GM12878 (cell line): ENCODE measurements at regions not wholly inside any gene's neighbourhood (a gene's known extent, or its start where the extent isn't known, plus 50 kb on each side); places are given as distances from the start of the nearest gene placed in this dataset.

ENCODE experiments used
- ATAC-seq: fragments of 200-7000 bp; cut with Tn5 transposase; 3 replicates; pipeline ENCODE4 v1.9.1; 2020; ENCODE audit warnings: mild to moderate bottlenecking, moderate library complexity
- BruUV-seq: library from RNA; stranded (reverse); fragments of 400-500 nt; replicated peaks from 2 replicates; lab custom pipeline; 2021; lab: Mats Ljungman, UMichigan
- CTCF ChIA-PET: fragments of 300-600 bp; sonication (Branson Sonifier 250); formaldehyde crosslinking; extraction: SDS; loops from one replicate; lab custom pipeline; 2021; ENCODE audit warnings: inconsistent platforms; lab: Yijun Ruan, JAX
- POLR2A ChIA-PET: fragments of 350-600 bp; formaldehyde crosslinking; extraction: SDS; loops from one replicate; lab custom pipeline; 2021; ENCODE audit warnings: inconsistent platforms; lab: Charles Lee
- RAD21 ChIA-PET: fragments of 300-600 bp; sonication (Branson Sonifier 250); formaldehyde crosslinking; loops from one replicate; lab custom pipeline; 2023; ENCODE audit warnings: antibody characterized with exemption; ENCODE audit not compliant: unreplicated experiment; lab: Charles Lee
- SMC1A ChIA-PET: fragments of 300-600 bp; sonication (Branson Sonifier 250); formaldehyde crosslinking; loops from one replicate; lab custom pipeline; 2023; ENCODE audit not compliant: unreplicated experiment, uncharacterized antibody; lab: Charles Lee
- DNase-seq: peaks from one replicate; pipeline ENCODE4 v3.0.0-alpha.2; 2011; ENCODE audit warnings: low read depth, low spot score
- FAIRE-seq: peaks from 3 replicates; lab custom pipeline; 2011; peaks lifted over from hg19 to GRCh38; lab: Jason Lieb, UNC
- H2AFZ ChIP-seq: 2 replicates; pipeline ENCODE4 v1.6.0; 2011; ENCODE audit warnings: low read depth, low read length, control low read depth; ENCODE audit not compliant: control insufficient read depth
- H3K27ac ChIP-seq: 2 replicates; pipeline ENCODE4 v1.5.1; 2011; ENCODE audit warnings: control low read depth; ENCODE audit not compliant: control insufficient read depth, insufficient read depth
- H3K27me3 ChIP-seq, 2 experiments: replicated peaks in 1 of 2; 2 replicates each; pipeline versions ENCODE4 v1.6.0 to v1.6.1; 2011; ENCODE audit warnings: low read length in 1 of 2; ENCODE audit not compliant: control insufficient read depth in 2 of 2, insufficient read depth in 2 of 2
- H3K36me3 ChIP-seq, 2 experiments: 2 replicates each; pipeline ENCODE4 v1.5.1; 2011; ENCODE audit warnings: low read length in 1 of 2; ENCODE audit not compliant: control insufficient read depth in 2 of 2, insufficient read depth in 2 of 2
- H3K4me1 ChIP-seq: 2 replicates; pipeline ENCODE4 v1.6.1; 2011; ENCODE audit warnings: mild to moderate bottlenecking, low read length, moderate library complexity, mixed read lengths; ENCODE audit not compliant: control insufficient read depth, insufficient read depth
- H3K4me2 ChIP-seq: 2 replicates; pipeline ENCODE4 v1.6.0; 2011; ENCODE audit warnings: control low read depth; ENCODE audit not compliant: control insufficient read depth, insufficient read depth
- H3K4me3 ChIP-seq: fragments of 200-600 bp; sonication (generic); 2 replicates; pipeline ENCODE4 v1.5.1; 2016
- H3K79me2 ChIP-seq: 2 replicates; pipeline ENCODE4 v1.6.0; 2011; ENCODE audit warnings: low read length; ENCODE audit not compliant: control insufficient read depth, insufficient read depth
- H3K9ac ChIP-seq: 2 replicates; pipeline ENCODE4 v1.8.0; 2011; ENCODE audit warnings: low read length, control low read depth, mixed read lengths; ENCODE audit not compliant: control insufficient read depth, insufficient read depth
- H3K9me3 ChIP-seq: replicated peaks from 3 replicates; pipeline ENCODE4 v1.5.1; 2011; ENCODE audit warnings: mild to moderate bottlenecking, low read length; ENCODE audit not compliant: control insufficient read depth, insufficient read depth
- H4K20me1 ChIP-seq: 2 replicates; pipeline ENCODE4 v1.6.0; 2011; ENCODE audit not compliant: control insufficient read depth, insufficient read depth
- ETV6 ChIP-seq, 2 experiments: fragments of 450-650 bp in 1 of 2; IDR thresholded peaks in 1 of 2; conservative IDR thresholded peaks in 1 of 2; 2 replicates each; pipeline ENCODE4 v1.6.1; 2014; ENCODE audit warnings: antibody characterized with exemption in 1 of 2, borderline replicate concordance in 1 of 2, low read depth in 1 of 2, mild to moderate bottlenecking in 1 of 2, moderate library complexity in 1 of 2
- EZH2 ChIP-seq: IDR thresholded peaks from 2 replicates; pipeline ENCODE4 v1.6.1; 2012; ENCODE audit warnings: low read depth, mild to moderate bottlenecking, control low read depth, inconsistent platforms, low read length, borderline replicate concordance; ENCODE audit not compliant: control insufficient read depth
- IKZF1 ChIP-seq: fragments of 450-650 bp; conservative IDR thresholded peaks from 2 replicates; pipeline ENCODE4 v1.6.1; 2017; ENCODE audit warnings: antibody characterized with exemption, mild to moderate bottlenecking
- KDM1A ChIP-seq: fragments of 200-600 bp; sonication (generic); IDR thresholded peaks from 2 replicates; pipeline ENCODE4 v1.6.1; 2016; ENCODE audit warnings: borderline replicate concordance
- MEF2B ChIP-seq: fragments of 450-650 bp; IDR thresholded peaks from 2 replicates; pipeline ENCODE4 v1.6.1; 2018; ENCODE audit warnings: mild to moderate bottlenecking, moderate library complexity; ENCODE audit not compliant: partially characterized antibody, poor library complexity, severe bottlenecking
- POLR2A ChIP-seq: IDR thresholded peaks from 2 replicates; pipeline ENCODE4 v1.6.1; 2011; ENCODE audit warnings: low read depth, mild to moderate bottlenecking, low read length
- POLR2AphosphoS5 ChIP-seq: IDR thresholded peaks from 2 replicates; pipeline ENCODE4 v1.6.1; 2011; ENCODE audit warnings: mild to moderate bottlenecking, low read length, inconsistent platforms
- WGBS: methylation state at CpG from one replicate; pipeline ENCODE4 v1.1.6; 2016; ENCODE audit warnings: low lambda C conversion rate; ENCODE audit not compliant: insufficient replicate concordance, insufficient coverage; ENCODE audit errors: missing lambda C conversion rate; 5-methylcytosine and 5-hydroxymethylcytosine counted together
- in situ Hi-C: fragments of 300-500 bp; cut with MboI; formaldehyde crosslinking; loops from 9 replicates; pipeline ENCODE4 v1.14.3; 2018; ENCODE audit warnings: mixed read lengths
- intact Hi-C: fragments of 100-400 bp; cut with micrococcal nuclease; formaldehyde crosslinking; loops from one replicate; pipeline ENCODE4 v1.14.2; 2022; ENCODE audit not compliant: unreplicated experiment
- TF ChIP-seq, protein P1 (sequence below): fragments of 450-650 bp; IDR thresholded peaks from 2 replicates; pipeline ENCODE4 v1.6.1; 2017; ENCODE audit warnings: low read depth, mild to moderate bottlenecking, moderate library complexity
- TF ChIP-seq, protein P2 (sequence below): fragments of 450-650 bp; IDR thresholded peaks from 2 replicates; pipeline ENCODE4 v1.6.1; 2018; ENCODE audit warnings: mild to moderate bottlenecking, low read depth, moderate library complexity; ENCODE audit not compliant: partially characterized antibody
- TF ChIP-seq, protein P3 (sequence below): fragments of 450-650 bp; IDR thresholded peaks from 2 replicates; pipeline ENCODE4 v1.6.1; 2017; ENCODE audit warnings: mild to moderate bottlenecking

DNA sequence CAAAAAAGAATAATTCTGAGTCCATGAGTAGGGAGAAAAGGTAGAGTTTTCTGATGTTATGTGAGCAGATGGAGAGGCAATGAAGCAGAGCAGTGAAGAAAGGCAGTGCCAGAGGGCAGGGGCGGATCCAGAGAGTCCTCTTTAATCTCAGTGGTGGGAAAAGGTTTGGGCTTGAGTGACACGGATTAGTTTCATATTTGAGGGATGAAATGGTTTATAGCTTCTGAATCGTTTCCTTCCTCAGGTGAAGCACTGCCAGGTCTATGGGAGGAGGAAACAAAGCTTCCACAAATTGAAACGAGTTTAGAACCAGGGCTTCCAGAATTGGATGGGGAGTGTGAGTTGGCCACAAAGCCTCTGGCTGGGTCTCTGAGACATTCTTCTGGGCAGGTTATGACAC, 517.0 kb upstream of the PAPPA start:
- no peak overlapping the region for H3K4me2 ChIP-seq
- H3K4me1 ChIP-seq: no peaks in the 10 kb centered on the region
- no peak for FAIRE-seq
- POLR2A ChIA-PET: no interaction called here
- H2AFZ ChIP-seq: no peak overlapping the region
- CTCF ChIA-PET: no interaction called here
- in situ Hi-C loops: no loop called here
- TF ChIP-seq POLR2A: no peak
- TF ChIP-seq ETV6 (conservative IDR thresholded peaks at IDR 0.05 in 1 of 2, IDR thresholded peaks at IDR 0.05 in 1 of 2; ENCODE audit: borderline replicate concordance in 1 of 2, low read depth in 1 of 2): no peak
- TF ChIP-seq, protein P1, sequence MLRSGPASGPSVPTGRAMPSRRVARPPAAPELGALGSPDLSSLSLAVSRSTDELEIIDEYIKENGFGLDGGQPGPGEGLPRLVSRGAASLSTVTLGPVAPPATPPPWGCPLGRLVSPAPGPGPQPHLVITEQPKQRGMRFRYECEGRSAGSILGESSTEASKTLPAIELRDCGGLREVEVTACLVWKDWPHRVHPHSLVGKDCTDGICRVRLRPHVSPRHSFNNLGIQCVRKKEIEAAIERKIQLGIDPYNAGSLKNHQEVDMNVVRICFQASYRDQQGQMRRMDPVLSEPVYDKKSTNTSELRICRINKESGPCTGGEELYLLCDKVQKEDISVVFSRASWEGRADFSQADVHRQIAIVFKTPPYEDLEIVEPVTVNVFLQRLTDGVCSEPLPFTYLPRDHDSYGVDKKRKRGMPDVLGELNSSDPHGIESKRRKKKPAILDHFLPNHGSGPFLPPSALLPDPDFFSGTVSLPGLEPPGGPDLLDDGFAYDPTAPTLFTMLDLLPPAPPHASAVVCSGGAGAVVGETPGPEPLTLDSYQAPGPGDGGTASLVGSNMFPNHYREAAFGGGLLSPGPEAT: no peak
- no peak for TF ChIP-seq POLR2AphosphoS5
- TF ChIP-seq, protein P2, sequence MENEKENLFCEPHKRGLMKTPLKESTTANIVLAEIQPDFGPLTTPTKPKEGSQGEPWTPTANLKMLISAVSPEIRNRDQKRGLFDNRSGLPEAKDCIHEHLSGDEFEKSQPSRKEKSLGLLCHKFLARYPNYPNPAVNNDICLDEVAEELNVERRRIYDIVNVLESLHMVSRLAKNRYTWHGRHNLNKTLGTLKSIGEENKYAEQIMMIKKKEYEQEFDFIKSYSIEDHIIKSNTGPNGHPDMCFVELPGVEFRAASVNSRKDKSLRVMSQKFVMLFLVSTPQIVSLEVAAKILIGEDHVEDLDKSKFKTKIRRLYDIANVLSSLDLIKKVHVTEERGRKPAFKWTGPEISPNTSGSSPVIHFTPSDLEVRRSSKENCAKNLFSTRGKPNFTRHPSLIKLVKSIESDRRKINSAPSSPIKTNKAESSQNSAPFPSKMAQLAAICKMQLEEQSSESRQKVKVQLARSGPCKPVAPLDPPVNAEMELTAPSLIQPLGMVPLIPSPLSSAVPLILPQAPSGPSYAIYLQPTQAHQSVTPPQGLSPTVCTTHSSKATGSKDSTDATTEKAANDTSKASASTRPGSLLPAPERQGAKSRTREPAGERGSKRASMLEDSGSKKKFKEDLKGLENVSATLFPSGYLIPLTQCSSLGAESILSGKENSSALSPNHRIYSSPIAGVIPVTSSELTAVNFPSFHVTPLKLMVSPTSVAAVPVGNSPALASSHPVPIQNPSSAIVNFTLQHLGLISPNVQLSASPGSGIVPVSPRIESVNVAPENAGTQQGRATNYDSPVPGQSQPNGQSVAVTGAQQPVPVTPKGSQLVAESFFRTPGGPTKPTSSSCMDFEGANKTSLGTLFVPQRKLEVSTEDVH: no peak
- no peak for TF ChIP-seq EZH2
- TF ChIP-seq KDM1A: no peak
- TF ChIP-seq, protein P3, sequence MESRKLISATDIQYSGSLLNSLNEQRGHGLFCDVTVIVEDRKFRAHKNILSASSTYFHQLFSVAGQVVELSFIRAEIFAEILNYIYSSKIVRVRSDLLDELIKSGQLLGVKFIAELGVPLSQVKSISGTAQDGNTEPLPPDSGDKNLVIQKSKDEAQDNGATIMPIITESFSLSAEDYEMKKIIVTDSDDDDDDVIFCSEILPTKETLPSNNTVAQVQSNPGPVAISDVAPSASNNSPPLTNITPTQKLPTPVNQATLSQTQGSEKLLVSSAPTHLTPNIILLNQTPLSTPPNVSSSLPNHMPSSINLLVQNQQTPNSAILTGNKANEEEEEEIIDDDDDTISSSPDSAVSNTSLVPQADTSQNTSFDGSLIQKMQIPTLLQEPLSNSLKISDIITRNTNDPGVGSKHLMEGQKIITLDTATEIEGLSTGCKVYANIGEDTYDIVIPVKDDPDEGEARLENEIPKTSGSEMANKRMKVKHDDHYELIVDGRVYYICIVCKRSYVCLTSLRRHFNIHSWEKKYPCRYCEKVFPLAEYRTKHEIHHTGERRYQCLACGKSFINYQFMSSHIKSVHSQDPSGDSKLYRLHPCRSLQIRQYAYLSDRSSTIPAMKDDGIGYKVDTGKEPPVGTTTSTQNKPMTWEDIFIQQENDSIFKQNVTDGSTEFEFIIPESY: no peak
- TF ChIP-seq MEF2B: no peak
- TF ChIP-seq IKZF1: no peak
- TF ChIP-seq, all 136 proteins: peak for 0
- WGBS: 8% methylated on average over 4 of the region's 4 CpGs
- RAD21 ChIA-PET: no interaction called here
- Histone ChIP-seq H3K79me2 (no peaks in the 10 kb centered on the region), H3K27ac (no peak overlapping the region), H4K20me1 (no peaks in the 10 kb centered on the region), H3K4me3 (no peak overlapping the region), H3K27me3 (no peaks in the 10 kb centered on the region), H3K9ac (no peak overlapping the region), H3K9me3 (no peaks in the 10 kb centered on the region), H3K36me3 (no peaks in the 10 kb centered on the region)
- ATAC-seq (no peak), DNase-seq (no peak)
- intact Hi-C loops: no loop called here
- SMC1A ChIA-PET: no interaction called here
- BruUV-seq: no TSS peak
